Activated T-cell treated with anti-CD3 and anti-CD28 coated beads, Interleukin-2, amount 50 U/mL, for 1 hour (primary cell): ENCODE measurements at regions not wholly inside any gene's neighbourhood (a gene's known extent, or its start where the extent isn't known, plus 50 kb on each side); places are given as distances from the start of the nearest gene placed in this dataset.

Source experiments
- DNase-seq: peaks from one replicate; pipeline ENCODE4 v3.0.0-alpha.2; 2020

DNA sequence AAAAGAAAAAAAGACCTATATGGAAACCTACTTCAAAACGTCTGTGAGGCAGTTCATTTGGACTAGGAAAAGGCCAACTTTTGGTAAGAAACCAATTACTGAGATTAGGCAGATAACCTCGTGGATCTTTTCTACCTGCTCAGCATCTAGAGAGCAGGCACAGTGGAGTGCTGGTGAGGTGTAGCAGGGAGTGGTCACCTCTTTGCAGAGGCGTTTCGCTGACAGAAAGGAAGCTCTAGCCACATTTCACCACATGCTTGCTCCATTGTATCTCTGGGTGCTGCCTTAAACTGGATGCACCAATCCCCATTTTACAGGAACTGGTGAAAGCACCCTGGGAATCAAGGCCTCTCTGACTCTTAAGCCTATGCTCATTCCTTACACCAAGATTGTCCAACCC lies 360.5 kb downstream of the LIG4 start:
- DNase-seq: no peak

DNA sequence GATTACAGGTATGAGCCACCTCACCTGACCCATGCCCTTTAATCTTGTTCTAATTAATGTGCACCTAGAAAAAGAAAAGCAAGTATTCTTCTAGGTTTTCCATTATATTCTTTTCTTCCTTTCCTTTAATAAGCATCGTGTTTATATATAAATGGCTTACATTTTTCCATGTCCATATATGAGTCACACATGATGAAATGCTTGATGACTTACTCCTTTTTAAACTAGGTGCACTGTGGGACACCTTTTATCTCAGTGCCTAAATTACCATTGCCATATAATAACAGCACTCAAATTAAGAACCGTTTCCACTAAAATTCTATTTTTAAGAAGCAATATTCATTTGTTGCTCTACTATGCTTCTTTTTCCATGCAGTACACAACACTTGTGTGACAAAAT lies 363.3 kb downstream of the LIG4 start:
- no peak for DNase-seq

DNA sequence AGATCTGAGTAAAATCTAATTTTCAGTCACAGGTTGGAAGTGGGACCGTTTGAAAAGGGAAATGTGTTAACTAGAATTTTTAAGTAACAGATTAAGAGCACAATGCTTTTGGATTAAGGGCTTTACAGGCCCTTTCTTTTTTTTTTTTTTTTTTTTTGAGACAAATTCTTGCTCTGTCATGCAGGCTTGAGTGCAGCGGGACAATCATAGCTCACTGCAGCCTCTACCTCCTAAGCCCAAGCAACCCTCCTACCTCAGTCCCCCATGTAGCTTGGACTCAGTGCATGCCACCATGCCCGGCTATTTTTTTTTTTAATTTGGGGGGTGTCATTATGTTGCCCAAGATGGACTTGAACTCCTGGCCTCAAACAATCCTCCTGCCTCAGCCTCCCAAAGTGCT lies 363.7 kb downstream of the LIG4 start:
- DNase-seq: no peak

DNA sequence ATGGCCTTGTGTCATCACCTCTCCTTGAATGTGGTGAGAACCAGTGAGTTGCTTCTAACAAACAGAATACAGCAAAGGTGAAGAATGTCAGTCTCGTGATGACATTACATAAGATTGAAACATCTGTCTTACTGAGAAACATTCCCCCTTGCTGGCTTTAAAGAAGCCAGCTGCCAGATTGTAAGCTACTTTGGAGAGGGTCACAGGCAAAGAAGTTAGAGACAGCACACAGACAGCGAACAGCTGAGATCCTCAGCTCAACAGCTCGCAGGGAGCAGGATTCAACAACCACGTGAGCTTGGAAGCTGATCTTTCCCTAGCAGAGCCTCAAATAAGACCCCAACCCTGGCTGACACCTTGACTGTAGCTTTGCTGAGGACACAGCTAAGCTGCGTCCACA lies 367.9 kb downstream of the LIG4 start:
- DNase-seq: no peak

DNA sequence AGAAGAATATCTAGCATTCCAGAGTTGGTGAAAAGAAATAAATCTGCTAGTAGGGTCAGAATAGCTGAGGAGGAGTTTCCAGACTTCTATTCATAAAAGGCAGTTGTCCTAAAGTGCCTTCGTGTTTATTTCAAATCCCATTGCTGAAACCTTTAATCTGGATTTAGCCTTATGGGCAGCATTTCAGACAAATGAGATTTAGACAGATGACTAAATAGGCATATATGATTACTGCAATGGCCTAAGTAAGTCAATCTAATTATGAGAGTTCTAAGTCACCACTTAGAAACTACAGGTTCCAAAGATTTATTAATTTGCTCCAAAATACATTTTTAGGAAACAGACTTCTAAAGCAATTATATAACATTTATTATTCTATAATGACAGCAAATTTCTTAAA lies 368.7 kb downstream of the LIG4 start:
- DNase-seq: no peak

DNA sequence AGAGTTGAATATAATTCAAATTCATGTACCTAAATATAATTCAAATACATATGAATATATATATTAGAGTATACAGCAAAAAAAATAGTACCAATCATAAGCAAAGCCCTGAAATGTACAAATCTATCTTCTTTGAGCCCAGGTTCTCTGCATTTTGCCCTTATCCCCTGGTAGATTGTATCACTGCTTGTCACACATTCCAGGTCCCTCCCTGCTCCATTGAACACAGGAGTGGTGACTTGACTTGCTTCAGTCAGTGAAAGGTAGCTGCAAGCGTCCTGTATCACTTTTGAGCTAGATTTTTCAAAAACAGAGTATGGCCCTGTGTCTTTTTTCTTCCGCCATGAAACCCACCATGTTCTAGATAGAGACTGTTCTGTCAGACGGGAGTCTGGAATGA lies 369.4 kb downstream of the LIG4 start:
- no peak for DNase-seq

DNA sequence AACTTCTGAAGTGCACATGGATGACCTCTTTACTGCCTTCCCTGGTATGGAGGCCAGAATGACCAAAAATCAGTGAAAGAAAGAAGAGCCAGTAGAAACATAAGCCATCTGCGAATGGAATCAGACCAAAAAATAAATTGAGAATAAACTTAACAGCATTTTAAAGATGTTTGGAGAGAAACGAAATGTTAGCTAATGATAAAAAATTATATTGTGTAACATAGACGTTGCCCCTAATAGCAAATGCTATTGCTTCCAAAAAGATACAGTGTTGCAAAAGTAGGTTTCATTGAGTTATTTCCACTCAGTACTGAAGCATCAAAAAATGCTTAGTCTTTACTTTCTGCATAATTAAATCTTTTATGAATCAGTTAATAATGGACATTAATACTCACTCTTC lies 371.7 kb downstream of the LIG4 start:
- no peak for DNase-seq

DNA sequence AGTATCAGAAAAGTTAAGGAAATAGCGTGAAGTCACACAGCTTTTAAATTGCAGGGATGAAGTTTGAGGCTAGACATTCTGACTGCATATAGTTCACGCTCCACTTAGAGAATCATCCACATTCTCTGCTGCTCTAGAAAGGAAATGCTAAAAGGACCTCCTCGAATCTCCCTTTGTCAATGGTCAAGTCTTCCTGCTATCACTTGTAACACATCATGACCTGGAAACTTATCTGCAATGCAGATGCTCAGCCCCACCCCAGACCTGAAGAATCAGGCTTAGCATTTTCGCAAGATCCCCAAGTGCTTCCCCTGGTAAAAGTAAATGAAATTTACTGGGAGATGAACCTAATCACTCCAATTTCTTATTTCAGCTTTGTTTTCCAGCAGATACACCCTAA lies 372.1 kb downstream of the LIG4 start:
- no peak for DNase-seq

DNA sequence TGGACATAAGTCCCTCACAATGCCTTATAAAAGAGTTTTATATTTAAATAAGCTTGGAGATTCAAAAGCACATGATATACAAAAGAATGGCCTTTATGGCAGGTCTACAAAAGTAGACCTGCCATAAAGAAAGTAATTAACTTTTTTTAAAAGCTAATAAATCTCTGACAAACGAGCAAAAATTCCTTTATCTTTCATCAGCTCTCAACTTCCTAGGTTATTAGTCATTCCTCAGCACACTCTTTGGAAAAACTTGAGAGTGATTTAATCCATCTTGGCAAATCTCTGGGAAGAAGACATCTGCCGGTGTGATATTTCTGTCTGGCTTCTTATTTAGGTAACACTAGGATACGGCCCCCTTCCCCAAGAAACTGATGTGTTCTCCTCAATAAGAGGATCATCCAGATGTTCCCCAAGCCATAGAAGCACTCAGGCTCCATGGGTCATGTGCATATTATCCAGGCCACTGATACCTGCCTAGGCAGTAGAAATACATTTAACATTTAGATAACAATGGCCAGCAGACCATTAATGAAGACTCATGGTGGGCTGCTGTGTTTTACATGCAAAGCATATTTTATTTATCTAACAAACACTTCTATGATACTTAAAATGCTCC lies 372.7 kb downstream of the LIG4 start:
- no peak for DNase-seq

DNA sequence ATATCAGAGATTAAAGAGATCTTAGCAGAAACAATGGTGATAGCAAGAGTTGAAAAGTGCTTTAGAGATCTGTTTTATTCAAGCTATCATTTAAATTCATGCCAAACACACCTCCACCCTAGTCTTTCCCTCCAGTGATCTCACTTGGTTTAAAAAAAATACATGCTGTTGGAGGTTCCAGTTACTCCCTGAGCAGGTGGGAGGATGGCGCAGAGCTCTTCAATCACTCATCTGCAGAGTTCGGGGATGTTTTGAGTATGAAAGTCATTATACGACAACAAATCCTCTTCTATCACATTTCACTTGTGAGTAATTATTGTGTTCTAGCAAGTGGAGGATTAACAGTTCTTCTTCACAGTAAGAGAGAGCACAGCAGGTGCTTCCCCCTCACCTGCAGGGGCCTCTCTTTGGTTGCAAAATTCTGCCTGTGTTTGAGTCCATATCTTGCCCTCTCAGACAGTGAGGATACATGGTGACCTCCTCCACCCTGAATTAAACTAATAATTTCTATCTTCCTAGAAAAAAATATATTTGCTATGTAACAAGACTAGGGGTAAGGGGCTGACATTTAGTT lies 376.7 kb downstream of the LIG4 start:
- no peak for DNase-seq

DNA sequence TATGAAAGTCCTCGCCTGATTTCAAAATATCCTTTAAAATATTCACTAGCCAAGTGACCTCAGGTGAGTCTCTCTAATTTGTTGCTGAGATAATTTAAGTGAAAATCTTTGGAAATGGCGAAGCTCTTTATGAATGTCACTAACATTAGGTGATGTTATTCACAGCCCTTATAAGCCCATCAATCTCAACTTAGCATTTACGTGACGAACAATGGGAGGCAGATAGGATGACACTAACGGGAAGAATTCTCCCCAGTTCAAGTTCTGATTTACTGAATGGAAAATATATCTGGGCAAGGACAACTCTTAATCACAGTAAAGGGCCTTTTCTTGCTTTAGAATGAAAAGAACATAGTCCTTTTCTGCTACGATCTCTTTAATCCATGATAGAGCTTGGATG lies 378.7 kb downstream of the LIG4 start:
- no peak for DNase-seq

DNA sequence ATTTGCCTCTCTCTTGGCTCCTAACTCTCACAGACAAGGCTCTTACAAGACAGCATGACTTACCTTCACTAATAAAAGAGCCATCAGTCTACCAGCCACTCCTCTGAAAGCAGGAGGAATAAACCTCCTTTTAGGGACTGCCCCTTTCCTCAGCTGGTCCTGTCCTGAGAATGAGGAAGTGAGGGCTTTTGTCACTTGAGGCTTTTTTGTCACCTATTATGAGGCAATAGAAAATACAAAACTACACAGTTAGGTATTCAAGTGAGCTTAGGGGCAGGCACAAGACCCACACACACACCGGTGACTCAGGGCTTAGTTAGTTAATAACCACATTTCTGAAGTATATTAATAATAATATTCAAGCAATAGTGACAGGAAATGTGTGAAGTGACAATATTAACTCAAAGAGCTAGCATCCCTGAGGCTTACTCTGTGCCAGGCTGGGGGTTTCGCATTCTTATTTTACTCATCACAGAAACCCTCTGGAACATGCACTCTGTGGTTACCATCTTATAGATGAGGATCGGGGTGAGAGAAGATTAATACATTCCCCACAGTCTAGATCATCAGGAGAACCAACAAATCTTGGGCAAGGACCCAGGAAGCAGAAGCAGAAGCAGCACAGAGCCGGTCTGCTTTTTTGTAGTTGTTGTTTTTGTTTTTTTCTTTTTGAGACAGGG lies 379.9 kb downstream of the LIG4 start:
- DNase-seq: no peak

DNA sequence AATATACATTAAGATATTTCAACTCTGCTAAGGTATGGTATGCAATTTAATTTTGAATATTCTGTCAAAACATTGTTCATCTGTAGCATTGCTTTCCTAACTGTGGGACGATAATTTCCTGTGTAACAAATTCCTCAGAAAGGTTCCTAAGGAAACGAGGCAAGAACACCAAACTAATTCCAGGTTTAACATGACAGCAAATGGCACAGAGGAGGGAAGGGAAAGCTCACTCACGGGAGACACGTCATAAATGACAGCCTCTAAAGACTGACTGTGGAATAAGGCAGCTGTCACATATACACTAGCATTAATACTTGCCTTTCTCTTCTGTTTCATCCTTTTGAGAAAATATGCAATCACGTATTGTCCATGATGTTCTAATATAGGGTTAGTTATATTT lies 380.6 kb downstream of the LIG4 start:
- DNase-seq: no peak

DNA sequence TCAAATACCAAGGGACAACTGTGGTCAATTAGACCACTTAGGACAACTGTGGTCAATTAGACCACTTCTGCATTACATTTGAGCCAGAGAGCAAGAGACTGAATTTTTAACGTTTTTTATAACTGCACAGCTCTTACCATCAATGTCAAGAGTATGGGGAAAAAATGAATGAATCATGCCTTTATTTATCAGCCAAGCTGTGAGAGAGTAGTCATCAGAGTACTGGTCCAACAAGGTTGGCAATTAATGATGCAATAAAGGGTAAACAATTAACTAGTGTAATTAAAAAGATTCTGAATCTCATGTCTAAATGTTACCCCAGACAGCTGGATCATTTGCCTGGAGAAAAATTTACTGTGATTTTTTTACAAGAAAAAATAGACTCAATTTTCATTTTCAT lies 381.1 kb downstream of the LIG4 start:
- no peak for DNase-seq

DNA sequence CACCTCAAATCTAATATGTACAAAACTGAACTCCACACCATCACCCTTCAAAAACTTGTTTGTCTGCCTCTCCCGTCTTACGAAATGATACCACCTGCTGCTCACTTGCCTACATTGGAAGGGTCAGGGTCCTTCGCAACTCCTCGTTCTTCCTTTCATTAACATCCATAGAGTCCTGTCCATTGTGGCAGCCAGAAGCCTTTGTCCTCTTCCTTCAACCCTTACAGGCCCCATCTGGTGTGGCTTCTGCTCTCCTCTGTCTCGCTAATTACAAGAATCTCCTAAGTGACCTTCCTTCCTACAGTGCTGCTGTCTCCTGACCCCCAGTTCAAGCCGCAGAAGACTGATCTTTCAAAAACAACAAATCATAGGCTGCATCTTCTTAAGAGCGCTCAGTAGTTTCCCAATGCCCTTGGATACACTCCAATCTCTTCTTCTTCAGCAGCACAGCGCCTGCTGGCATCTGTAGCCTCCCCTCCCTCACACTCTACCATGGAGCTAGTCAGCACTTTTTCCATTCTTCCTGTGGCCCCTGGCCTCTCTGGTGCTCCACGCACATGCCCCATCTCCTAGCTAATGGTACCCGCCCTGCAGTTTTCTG lies 382.7 kb downstream of the LIG4 start:
- DNase-seq: no peak

DNA sequence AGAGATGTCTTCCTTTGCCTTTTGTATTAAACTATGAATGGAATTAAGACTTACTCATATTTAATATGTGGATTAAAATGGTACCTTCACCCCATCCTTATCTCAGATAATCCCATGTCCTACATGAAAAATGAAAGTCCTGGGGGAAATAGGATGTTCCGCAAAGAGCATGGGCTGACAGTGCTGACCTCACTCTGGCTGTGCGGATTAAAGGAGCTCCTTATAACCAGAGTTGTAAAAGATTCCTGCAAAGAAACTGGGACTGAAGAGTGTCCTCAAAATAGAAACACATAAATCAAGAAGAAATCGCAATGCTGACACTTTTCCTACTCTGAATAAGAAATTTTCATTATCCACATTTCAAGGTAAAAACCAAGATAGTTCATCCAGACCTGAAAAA lies 384.5 kb downstream of the LIG4 start:
- DNase-seq: no peak

DNA sequence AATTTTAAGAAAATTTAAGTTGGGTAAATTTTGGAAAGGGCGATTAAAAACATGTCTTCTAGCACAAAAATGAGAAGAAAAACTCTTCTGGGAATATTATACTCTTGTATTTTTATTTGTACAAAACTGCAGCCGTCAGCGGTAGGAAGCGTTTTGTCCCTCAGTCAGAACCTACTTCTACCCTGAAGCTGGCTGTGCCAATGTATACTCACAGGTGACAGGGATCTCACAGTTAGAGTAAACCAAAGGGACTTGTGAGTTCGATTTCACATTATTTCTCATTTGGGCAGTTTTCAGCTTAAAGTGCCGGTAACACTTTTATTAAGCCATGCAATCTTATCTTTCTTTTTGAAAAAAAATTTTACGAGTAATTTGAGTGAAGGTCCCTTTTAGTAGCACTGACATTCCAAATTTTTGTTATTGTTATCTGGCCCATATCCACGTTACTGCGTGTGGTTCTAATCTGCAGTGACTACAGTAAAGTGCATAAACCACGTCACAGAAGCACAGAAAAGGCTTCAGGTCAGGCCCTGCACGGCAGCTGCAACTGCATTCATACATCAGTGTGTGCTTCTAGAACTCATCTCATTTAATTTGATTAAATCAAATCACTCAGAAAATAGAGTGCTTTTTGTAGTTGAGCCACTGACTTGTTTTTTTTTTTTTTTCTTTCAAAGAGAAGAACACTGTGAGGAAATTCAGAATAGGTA lies 387.3 kb downstream of the LIG4 start:
- no peak for DNase-seq

DNA sequence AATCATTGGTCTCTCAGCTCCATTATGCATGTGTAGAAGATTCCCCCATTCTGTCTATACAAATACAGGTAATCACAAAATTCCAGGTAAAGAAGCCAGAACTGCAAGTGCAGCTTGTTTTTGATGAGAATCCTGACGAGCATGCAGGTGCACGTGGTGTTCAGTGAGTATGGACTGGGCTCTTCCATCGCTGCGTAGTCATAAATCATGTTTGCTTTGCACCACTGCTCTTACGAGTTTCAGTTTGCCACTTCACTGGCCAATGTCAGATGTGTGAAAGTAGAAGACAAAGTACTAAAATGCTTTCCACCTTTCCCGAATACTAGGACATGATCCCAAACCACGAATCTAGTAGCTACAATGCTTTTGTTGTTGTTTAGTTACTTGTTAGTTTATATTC lies 390.7 kb downstream of the LIG4 start:
- DNase-seq: no peak

DNA sequence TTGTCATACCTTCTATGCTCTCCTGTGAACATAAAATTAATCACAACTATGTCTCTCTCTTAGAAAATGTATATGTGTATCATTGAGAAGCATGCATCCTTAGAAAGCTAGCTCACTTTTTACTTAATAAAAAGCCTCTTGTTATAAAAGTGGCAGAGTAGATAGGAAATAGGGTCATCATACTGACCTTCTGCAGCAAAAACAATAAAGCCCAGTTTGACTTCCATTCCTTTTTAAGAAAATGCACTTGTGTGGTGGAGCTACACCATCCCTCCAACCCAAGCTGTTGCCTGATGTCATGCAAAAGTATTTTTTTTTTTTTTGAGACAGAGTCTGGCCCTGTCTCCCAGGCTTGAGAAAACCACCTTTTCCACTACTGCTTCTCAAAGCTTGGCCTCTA lies 393.3 kb downstream of the LIG4 start:
- DNase-seq: no peak

DNA sequence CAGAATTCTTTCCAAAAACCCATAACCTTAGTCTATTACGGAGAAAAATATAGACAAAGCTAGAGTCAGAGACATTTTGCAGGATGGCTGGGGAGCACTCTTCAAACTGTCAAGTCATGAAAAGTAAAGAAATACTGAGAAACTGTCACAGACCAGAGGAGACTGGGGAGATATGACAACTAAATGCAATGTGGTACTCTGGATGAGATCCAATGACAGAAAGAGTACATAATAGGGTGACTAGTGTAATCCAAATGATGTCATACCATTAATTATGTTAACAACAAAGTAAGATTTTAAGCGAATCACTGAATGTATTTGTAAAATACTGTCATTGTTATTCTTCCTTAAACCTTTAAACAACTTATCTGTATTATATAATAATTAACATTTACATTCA lies 393.8 kb downstream of the LIG4 start:
- DNase-seq: no peak

DNA sequence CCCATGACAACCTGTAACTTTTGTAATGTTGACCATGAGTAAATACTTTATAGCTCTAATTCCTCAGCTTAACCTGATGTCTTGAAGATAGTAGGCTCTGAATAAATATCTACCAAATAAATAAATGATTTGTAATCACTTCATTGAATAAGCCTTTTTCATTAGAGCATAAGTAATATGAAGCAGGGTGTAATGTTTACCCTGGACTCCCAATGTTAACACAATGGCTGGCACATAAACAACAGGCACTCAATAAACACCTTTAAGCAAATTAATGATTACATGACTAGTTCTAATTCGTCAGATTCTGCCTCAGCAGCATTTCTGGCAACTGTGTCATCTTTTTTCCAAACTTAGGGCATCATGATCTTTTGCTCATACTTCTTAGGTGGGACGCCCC lies 396.3 kb downstream of the LIG4 start:
- DNase-seq: no peak

DNA sequence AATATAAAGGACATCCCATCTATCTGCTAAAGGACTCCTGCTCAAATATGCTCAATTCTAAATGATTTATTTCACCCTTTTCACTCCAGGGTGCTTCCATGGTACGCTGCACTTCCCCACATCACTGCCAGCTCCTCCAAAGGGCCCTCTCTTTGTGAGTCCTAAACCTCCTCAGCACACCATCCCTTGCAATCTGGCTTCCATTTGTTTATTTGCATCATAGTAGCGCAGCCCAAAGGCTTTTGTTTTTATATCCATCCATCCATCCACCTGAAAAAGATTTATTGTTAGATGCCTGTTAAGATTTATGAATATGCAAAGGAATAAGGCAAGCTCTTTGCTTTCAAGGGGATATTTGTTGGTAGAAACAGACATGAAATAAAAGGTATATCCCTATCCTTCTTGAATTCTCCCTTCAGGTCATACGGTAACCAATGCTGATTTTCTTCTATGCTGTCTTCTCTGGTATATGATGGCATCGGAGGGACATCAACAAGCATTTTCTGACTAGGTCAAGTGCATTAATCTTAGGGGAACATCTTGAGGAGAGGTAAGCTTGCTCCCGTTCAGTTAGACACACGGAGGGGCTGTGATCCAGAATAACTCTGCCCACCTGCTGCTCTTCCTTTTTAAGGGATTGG lies 397.6 kb downstream of the LIG4 start:
- DNase-seq: no peak

DNA sequence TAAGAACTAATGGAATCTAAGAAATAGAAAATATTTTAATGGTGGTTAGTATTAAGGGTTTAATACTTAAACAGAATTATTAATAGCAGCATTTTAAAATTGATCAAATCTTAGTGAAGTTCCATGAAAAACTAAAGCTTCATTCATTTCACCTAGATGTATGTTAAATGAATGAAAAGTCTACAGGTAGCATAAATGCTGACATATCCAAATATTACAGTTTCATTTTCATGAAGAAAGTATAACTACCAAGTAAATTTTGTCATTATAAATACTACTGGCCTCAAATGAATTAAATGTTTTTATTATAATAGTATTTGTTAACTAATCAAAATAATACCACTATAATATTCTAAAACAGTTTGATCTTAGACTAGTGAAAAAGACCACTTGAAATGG lies 403.3 kb downstream of the LIG4 start:
- no peak for DNase-seq
